GM19240 (cell line): ENCODE measurements at regions not wholly inside any gene's neighbourhood (a gene's known extent, or its start where the extent isn't known, plus 50 kb on each side); places are given as distances from the start of the nearest gene placed in this dataset.
"Not testable (repeated sequence)": the region's sequence is repeated elsewhere in the genome, so short reads cannot be mapped to it uniquely, and the experiment has no call there.

Experiments
- DNase-seq: peaks from one replicate; pipeline ENCODE4 v3.0.0; 2011; ENCODE audit warnings: low spot score; ENCODE audit not compliant: insufficient read length

DNA sequence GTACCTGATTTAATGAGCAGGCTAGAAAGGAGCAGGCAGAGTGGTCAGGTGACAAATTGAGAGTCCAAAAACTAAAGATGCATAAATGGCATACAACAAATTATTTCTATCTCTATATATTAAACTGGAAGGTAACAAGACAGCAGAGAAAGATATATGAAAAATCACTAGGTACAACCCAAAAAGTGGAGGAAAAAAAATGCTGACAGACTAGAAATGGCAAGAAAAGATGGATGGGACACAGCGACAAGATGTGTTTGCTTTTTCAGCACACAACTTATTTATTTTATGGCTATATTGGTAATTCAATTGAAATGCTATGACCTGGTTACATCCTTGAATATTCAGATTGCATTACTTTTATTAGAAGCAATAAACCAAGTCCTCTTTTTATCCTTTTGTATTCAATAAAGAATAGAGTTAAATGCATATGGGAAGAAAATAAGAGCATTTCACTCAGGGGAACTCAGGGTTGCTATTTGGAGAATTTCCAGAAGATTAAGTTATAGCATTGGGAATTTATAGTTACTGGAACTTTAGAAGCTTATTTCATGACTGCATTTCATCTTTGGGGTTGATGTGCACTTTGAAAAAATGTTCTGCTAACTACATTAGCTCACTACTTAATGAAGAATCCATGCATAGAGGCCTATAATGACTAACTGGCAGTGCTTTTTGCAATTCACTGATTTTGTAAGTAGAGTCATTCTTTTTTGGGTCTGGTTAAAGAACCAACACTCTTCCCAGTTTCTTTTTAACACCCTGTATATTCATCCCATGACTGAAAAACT, 566.6 kb upstream of the TUSC1 start:
- DNase-seq: no peak

DNA sequence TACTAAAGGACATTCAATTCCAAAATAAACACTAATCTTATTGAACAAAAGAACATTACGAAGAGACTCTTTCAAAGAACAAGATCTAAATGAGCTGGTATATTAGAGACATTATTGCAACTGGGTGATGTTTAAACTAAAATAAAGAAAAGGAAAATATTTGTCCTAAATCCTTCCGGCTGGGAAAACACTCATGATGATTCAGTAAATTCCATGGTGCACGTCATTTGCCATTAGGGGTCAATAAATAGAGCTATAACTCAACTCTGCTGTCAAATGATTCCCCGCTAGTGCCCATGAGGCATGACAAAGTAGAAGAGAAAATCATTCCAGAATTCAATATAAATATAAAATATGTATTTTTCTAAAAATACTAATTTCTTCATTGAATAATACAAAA, 565.5 kb upstream of the TUSC1 start:
- DNase-seq: no peak

- DNase-seq: no peak
Observed at GRCh38 chr9:26243029-26243697, 564.9 kb upstream of the TUSC1 start.

- DNase-seq: no peak
Observed at GRCh38 chr9:26240020-26240419, 561.8 kb upstream of the TUSC1 start.

- no peak for DNase-seq
Observed at GRCh38 chr9:26237256-26237655, 559.0 kb upstream of the TUSC1 start.

DNA sequence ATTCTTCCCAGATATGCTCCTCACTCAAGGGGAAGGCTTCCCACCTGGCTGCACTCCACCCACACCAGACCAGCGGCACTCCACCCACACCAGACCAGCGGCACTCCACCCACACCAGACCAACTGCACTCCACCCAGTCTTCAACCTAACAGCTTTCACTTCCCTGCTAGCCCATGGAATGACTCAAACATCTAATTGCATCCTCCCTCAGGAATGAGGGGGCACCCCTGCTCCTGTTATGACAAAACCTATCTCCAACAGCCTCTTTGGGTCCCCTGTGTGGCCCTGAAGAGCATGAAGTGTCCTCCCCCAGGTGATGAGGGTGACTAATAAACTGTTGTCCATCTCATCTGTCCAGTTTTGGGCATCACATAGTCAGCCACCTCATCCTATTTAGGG, 556.6 kb upstream of the TUSC1 start:
- no peak for DNase-seq

GRCh38 chr9:26231391-26231790, 553.1 kb upstream of the TUSC1 start:
- DNase-seq: no peak

- no peak for DNase-seq
Observed at GRCh38 chr9:26229324-26230054, 551.2 kb upstream of the TUSC1 start.

GRCh38 chr9:26228273-26228672, 550.0 kb upstream of the TUSC1 start:
- DNase-seq: no peak

GRCh38 chr9:26221290-26221689, 543.0 kb upstream of the TUSC1 start:
- no peak for DNase-seq

DNA sequence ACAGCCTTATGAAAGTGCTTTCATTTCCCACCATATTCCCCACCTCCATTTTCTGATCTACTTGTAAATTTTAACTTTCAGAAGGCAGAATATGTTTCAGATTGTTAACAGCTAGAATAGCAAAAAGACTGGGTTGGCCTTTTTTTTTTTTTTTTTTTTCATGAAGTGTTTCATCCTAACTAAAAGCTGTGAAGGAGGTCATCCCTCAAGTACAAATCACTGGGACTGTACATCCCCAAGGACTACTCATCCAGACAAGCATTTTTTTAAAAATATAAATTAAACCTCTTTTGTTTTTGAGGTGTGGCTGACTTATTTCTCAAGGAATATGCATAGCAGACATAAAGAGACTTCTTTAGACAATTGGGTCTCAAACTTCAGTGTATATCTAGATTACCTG, 542.1 kb upstream of the TUSC1 start:
- no peak for DNase-seq

GRCh38 chr9:26219961-26220360, 541.7 kb upstream of the TUSC1 start:
- no peak for DNase-seq

DNA sequence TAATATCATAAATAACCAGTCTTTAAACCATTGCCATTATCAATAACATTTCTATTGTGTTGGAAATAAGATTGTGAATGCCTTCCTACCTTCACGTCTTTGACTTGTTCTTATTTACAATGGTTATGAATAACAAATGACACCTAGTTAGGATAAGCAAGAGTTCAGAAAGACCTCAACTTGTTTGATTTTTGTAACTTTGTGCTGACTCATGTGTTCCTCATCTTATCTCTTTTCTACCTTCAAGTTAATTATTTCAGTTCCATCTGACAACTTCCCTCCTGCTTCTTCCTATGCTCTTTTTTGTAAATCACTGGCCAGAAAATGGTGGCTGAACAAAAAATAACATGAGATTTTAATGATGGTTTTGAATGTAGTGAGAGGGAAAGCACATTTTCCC, 538.5 kb upstream of the TUSC1 start:
- DNase-seq: no peak

DNA sequence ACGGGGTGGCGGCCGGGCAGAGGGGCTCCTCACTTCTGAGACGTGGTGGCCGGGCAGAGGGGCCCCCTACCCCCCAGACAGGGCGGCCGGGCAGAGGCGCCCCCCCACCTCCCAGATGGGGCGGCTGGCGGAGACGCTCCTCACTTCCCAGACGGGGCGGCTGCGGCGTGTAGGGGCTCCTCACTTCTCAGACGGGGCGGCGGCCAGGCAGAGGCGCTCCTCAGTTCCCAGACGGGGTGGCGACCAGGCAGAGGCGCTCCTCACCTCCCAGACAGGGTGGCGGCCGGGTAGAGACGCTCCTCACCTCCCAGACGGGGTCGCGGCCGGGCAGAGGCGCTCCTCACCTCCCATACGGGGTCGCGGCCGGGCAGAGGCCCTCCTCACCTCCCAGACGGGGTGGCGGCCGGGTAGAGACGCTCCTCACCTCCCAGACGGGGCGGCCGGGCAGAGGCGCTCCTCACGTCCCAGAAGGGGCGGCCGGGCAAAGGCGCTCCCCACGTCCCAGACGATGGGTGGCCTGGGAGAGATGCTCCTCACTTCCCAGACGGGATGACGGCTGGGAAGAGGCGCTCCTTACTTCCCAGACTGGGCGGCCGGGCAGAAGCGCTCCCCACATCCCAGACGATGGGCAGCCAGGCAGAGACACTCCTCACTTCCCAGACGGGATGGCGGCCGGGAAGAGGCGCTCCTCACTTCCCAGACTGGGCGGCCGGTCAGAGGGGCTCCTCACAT, 536.6 kb upstream of the TUSC1 start:
- DNase-seq: not testable (repeated sequence)

- DNase-seq: no peak
Observed at GRCh38 chr9:26210338-26210851, 532.2 kb upstream of the TUSC1 start.

- DNase-seq: no peak
Observed at GRCh38 chr9:26205261-26205660, 527.0 kb upstream of the TUSC1 start.

GRCh38 chr9:26193237-26193636, 515.0 kb upstream of the TUSC1 start:
- DNase-seq: no peak

- no peak for DNase-seq
Observed at GRCh38 chr9:26191711-26192110, 513.5 kb upstream of the TUSC1 start.

- no peak for DNase-seq
Observed at GRCh38 chr9:26181836-26182235, 503.6 kb upstream of the TUSC1 start.

DNA sequence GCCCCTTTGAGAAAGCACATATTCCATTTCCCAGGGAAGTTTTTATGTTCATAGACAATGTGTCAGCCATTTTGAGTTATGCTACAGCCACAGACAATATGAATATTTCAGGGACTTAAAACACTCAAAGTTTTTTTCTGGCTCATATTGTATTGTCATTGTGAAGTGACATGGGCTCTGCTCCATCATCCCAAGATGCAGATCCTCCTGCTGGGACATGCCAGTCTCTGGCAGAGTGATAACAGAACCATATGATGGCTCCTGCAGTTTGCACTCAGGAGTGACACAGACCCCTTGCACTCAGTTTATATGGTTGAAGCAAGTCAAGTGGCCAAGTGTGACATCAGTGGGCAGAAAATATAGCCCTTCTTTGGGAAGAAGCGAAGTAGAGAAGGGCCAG, 498.4 kb upstream of the TUSC1 start:
- no peak for DNase-seq

DNA sequence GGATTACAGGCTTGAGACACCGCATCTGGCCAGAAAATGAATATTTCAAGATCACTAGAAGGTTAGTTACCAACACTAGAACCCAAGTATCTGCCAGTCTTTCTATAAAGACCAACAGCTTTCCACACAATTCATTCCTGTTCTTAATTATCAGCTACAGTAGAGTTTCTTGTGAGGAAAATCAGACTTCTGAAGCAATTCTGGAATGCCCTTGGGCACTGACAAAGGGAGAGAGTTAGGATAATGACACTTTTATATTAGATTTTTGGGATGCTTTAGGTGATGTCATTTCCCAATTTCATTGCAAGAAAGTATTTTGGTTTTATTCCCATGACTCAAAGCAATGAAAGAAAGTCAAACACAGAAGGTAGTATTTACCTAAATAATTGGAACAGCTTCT, 497.0 kb upstream of the TUSC1 start:
- DNase-seq: no peak

DNA sequence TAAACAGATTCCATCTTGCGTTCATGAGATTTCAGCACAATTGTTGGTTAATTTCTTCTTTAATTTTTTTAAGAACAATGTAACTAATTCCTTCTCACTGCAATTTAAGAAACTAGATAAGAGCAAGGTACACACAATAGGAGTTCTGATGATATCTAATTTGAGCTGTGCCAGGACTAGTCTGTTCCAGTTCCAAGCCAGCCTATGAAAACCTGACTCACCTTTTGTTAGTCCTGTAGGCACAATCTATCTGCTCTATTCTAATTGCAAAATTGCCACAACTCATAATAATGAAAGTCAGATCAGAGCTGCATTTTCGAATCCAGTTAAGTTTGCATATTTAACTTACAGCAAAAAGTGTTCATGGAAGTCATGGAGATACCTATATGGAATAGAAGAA, 494.1 kb upstream of the TUSC1 start:
- no peak for DNase-seq
